Bone marrow (tissue), 2 donors: ENCODE measurements at regions not wholly inside any gene's neighbourhood (a gene's known extent, or its start where the extent isn't known, plus 50 kb on each side); places are given as distances from the start of the nearest gene placed in this dataset.

Experiments used
- DNase-seq, 2 donors: peaks; one replicate each; lab custom pipeline; 2025; lab: John Stamatoyannopoulos, UW

DNA sequence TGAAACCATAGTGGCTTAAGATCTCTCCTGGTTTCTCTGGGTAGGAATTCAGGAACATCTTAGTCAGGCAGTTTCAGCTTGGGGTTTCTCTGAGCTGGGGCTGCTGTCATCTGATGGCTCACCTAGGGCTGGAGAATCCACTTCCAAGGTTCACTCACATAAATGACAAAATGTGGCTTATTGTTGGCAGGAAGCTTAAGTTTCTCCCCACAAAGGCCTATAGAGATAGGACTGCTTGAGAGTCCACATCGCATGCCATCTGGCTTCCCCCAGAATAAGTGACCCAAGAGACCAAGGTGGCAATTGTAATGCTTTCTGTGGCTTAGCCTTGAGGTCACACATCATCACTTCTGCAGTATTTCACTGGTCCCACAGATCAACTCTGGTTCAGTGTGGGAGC is 131.4 kb downstream of the EDN1 start:
- DNase-seq: no peak

- no peak for DNase-seq
Measured at GRCh38 chr6:12422848-12423247, 132.7 kb downstream of the EDN1 start.

- no peak for DNase-seq
Measured at GRCh38 chr6:12423832-12424231, 133.7 kb downstream of the EDN1 start.

DNA sequence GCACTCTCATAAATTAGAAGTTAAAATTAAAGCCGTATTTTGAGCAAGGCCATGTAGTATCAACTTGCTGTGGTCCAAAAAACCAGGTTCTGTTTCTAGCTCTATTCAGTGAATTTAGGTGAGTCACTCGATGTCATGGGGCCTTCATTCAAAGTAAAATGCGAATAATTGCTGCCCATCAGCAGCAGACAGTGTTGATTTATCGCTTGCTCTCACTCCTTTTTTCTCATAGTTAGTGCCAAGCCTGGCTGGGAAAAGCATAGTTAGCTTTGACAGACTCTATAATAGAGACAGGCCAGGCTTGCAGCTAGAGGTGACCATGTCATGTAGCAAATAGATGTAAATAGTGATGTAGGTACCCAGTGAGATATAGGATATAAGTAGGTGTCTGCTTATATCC is 136.0 kb downstream of the EDN1 start:
- no peak for DNase-seq

GRCh38 chr6:12431023-12431422 is 140.9 kb downstream of the EDN1 start:
- DNase-seq: no peak

GRCh38 chr6:12436224-12436623 is 146.1 kb downstream of the EDN1 start:
- no peak for DNase-seq

DNA sequence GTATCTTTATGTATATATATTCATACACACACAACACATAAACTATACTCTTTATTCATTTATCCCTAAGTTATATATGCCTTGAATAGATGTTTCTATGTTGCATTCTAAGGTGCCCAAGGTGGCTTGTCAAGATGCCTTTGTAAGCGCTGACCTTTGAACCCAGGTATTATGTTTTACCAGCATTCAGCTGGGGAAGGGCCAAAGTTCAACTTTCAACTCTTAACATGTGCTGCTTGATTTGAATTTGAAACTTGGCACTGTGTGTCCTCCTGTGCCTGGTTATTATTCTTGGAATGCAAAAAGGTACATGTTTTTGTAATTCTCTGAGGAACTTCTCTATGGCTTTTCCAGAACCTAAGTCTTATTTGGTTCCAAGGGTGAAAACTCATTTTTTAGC is 146.5 kb downstream of the EDN1 start:
- DNase-seq: no peak

GRCh38 chr6:12439296-12439695 is 149.1 kb downstream of the EDN1 start:
- DNase-seq: no peak

GRCh38 chr6:12440981-12441380 is 150.8 kb downstream of the EDN1 start:
- DNase-seq: no peak

- DNase-seq: no peak
Measured at GRCh38 chr6:12442455-12442854, 152.3 kb downstream of the EDN1 start.

GRCh38 chr6:12446394-12446793 is 156.2 kb downstream of the EDN1 start:
- no peak for DNase-seq

DNA sequence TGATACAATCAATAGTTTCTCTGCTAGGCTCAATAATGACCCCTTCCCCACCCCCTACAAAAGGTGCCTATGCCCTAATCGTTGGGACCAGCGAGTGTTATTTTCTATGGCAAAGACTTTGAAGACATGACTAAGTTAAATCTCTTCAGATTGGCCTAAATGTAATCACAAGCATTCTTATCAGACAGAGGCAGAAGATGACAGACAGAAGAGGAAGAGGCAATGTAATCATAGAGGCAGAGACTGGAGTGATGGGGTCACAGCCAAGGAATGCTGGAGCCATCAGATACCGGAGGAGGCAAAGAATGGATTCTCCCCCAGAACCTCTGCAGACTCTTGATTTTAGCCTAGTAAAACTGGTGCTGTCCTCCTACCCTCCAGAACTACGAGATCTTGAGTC is 159.3 kb downstream of the EDN1 start:
- no peak for DNase-seq

DNA sequence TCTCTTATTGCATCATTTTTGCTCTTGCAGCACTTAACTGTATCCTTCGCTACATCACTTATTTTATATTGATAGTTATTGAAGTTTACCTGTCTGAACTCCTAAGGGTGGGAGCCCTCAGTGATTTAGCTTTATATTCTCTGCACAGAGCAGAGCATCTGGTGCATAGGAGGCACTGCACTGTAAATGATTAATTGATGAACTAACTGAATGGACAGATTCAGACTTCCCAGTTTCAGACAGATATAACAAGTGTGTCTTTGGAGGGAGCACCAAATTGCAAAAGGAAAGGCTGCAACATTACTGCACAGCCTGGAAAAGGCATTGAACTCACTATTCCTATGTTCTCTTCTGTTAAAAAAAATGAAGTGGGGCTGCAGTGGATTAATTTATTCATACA is 160.3 kb downstream of the EDN1 start:
- DNase-seq: no peak

- no peak for DNase-seq
Measured at GRCh38 chr6:12456343-12456742, 166.2 kb downstream of the EDN1 start.

GRCh38 chr6:12457094-12457493 is 166.9 kb downstream of the EDN1 start:
- DNase-seq: no peak

- no peak for DNase-seq
Measured at GRCh38 chr6:12458558-12458957, 168.4 kb downstream of the EDN1 start.

GRCh38 chr6:12459945-12460661 is 169.9 kb downstream of the EDN1 start:
- DNase-seq: no peak

GRCh38 chr6:12467706-12468670 is 177.8 kb downstream of the EDN1 start:
- DNase-seq: no peak

- no peak for DNase-seq
Measured at GRCh38 chr6:12472601-12473038, 182.5 kb downstream of the EDN1 start.

GRCh38 chr6:12473494-12473893 is 183.3 kb downstream of the EDN1 start:
- no peak for DNase-seq

- DNase-seq: no peak
Measured at GRCh38 chr6:12474167-12475140, 184.3 kb downstream of the EDN1 start.

GRCh38 chr6:12476484-12476883 is 186.3 kb downstream of the EDN1 start:
- DNase-seq: no peak
